H9 (cell line): ENCODE measurements at regions not wholly inside any gene's neighbourhood (a gene's known extent, or its start where the extent isn't known, plus 50 kb on each side); places are given as distances from the start of the nearest gene placed in this dataset.

Experiments
- DNase-seq: peaks from one replicate; pipeline ENCODE4 v3.0.0-alpha.2; 2017
- H2AFZ ChIP-seq: one replicate; pipeline ENCODE4 v1.6.1; 2013; ENCODE audit warnings: mild to moderate bottlenecking, low read length, control low read depth, moderate library complexity
- H2AK5ac ChIP-seq: 2 replicates; pipeline ENCODE4 v1.6.1; 2013; ENCODE audit warnings: low read length, control low read depth, mixed read lengths; ENCODE audit not compliant: insufficient read length
- H2BK120ac ChIP-seq: one replicate; pipeline ENCODE4 v1.6.1; 2013; ENCODE audit warnings: low read depth, mild to moderate bottlenecking, low read length, control low read depth, inconsistent platforms; ENCODE audit not compliant: poor library complexity, severe bottlenecking
- H2BK12ac ChIP-seq: 2 replicates; pipeline ENCODE4 v1.6.1; 2013; ENCODE audit warnings: low read length, control low read depth, mixed read lengths, low read depth; ENCODE audit not compliant: insufficient read length
- H2BK15ac ChIP-seq: 2 replicates; pipeline ENCODE4 v1.6.1; 2013; ENCODE audit warnings: low read depth, low read length, control low read depth
- H2BK20ac ChIP-seq: one replicate; pipeline ENCODE4 v1.6.1; 2013; ENCODE audit warnings: low read depth, mild to moderate bottlenecking, low read length, control low read depth, inconsistent platforms; ENCODE audit not compliant: poor library complexity, severe bottlenecking
- H2BK5ac ChIP-seq: 2 replicates; pipeline ENCODE4 v1.6.1; 2013; ENCODE audit warnings: low read length, control low read depth, mixed read lengths; ENCODE audit not compliant: insufficient read length
- H3K14ac ChIP-seq: 2 replicates; pipeline ENCODE4 v1.6.1; 2013; ENCODE audit warnings: low read length, control low read depth; ENCODE audit not compliant: insufficient read depth
- H3K18ac ChIP-seq: 2 replicates; pipeline ENCODE4 v1.6.1; 2013; ENCODE audit warnings: low read depth, mild to moderate bottlenecking, mixed read lengths, low read length, control low read depth; ENCODE audit not compliant: insufficient read length
- H3K23ac ChIP-seq: 2 replicates; pipeline ENCODE4 v1.6.1; 2013; ENCODE audit warnings: low read length, control low read depth, mixed read lengths, low read depth; ENCODE audit not compliant: insufficient read length
- H3K23me2 ChIP-seq: 2 replicates; pipeline ENCODE4 v1.6.1; 2013; ENCODE audit warnings: low read depth, mild to moderate bottlenecking, mixed read lengths, low read length, control low read depth; ENCODE audit not compliant: insufficient read length, poor library complexity, severe bottlenecking
- H3K27ac ChIP-seq: 2 replicates; pipeline ENCODE4 v1.5.1; 2013; ENCODE audit warnings: low read length, control low read depth, mixed read lengths, low read depth; ENCODE audit not compliant: insufficient read length
- H3K27me3 ChIP-seq: 2 replicates; pipeline ENCODE4 v1.6.1; 2013; ENCODE audit warnings: low read length, control low read depth, inconsistent platforms; ENCODE audit not compliant: insufficient read depth
- H3K4ac ChIP-seq: 2 replicates; pipeline ENCODE4 v1.6.1; 2013; ENCODE audit warnings: low read depth, mild to moderate bottlenecking, control low read depth, inconsistent platforms, low read length, moderate library complexity
- H3K4me1 ChIP-seq: 2 replicates; pipeline ENCODE4 v1.6.1; 2013; ENCODE audit warnings: low read length, control low read depth, inconsistent platforms; ENCODE audit not compliant: insufficient read depth
- H3K4me2 ChIP-seq: 2 replicates; pipeline ENCODE4 v1.6.1; 2013; ENCODE audit warnings: low read length, control low read depth, mixed read lengths; ENCODE audit not compliant: insufficient read length, insufficient read depth
- H3K56ac ChIP-seq: 2 replicates; pipeline ENCODE4 v1.6.1; 2013; ENCODE audit warnings: low read depth, mild to moderate bottlenecking, mixed read lengths, low read length, control low read depth; ENCODE audit not compliant: insufficient read length
- H3K79me1 ChIP-seq: 2 replicates; pipeline ENCODE4 v1.6.1; 2013; ENCODE audit warnings: low read depth, mild to moderate bottlenecking, moderate library complexity, low read length, control low read depth, inconsistent platforms; ENCODE audit not compliant: insufficient read depth, poor library complexity, severe bottlenecking
- H3K79me2 ChIP-seq: 2 replicates; pipeline ENCODE4 v1.6.1; 2013; ENCODE audit warnings: low read length, control low read depth, inconsistent platforms; ENCODE audit not compliant: insufficient read depth
- H3K9ac ChIP-seq: 2 replicates; pipeline ENCODE4 v1.6.1; 2013; ENCODE audit warnings: low read length, control low read depth, mixed read lengths; ENCODE audit not compliant: insufficient read length; ENCODE audit errors: extremely low read depth
- H3K9me3 ChIP-seq: one replicate; pipeline ENCODE4 v1.6.1; 2013; ENCODE audit warnings: low read depth, low read length, inconsistent platforms; ENCODE audit not compliant: control insufficient read depth
- H3T11ph ChIP-seq: one replicate; pipeline ENCODE4 v1.6.1; 2013; ENCODE audit warnings: mild to moderate bottlenecking, low read length, control low read depth, inconsistent platforms
- H4K20me1 ChIP-seq: one replicate; pipeline ENCODE4 v1.6.1; 2013; ENCODE audit not compliant: control insufficient read depth, insufficient read length, insufficient read depth
- H4K5ac ChIP-seq: 2 replicates; pipeline ENCODE4 v1.6.1; 2013; ENCODE audit warnings: low read depth, mild to moderate bottlenecking, mixed read lengths, low read length, control low read depth; ENCODE audit not compliant: insufficient read length
- H4K8ac ChIP-seq: replicated peaks from 2 replicates; pipeline ENCODE4 v1.6.1; 2013; ENCODE audit warnings: low read length, control low read depth, mixed read lengths, low read depth; ENCODE audit not compliant: insufficient read length
- H4K91ac ChIP-seq: 2 replicates; pipeline ENCODE4 v1.6.1; 2013; ENCODE audit warnings: low read depth, mild to moderate bottlenecking, moderate library complexity, mixed read lengths, low read length, control low read depth; ENCODE audit not compliant: insufficient read length
- H3K27ac Mint-ChIP-seq, 3 experiments: 2 replicates in 2 of 3; 3 replicates in 1 of 3; pipeline ENCODE4 v1.8.0; 2020 to 2021; ENCODE audit warnings: mixed read lengths in 3 of 3, mild to moderate bottlenecking in 1 of 3, moderate library complexity in 1 of 3
- H3K27me3 Mint-ChIP-seq: 2 replicates; pipeline ENCODE4 v1.8.0; 2021; ENCODE audit warnings: low read depth, mild to moderate bottlenecking, moderate library complexity, mixed read lengths
- H3K36me3 Mint-ChIP-seq, 3 experiments: 2 replicates in 2 of 3; 3 replicates in 1 of 3; pipeline ENCODE4 v1.8.0; 2020 to 2021; ENCODE audit warnings: low read depth in 3 of 3, mixed read lengths in 3 of 3; ENCODE audit not compliant: insufficient read depth in 1 of 3
- H3K4me1 Mint-ChIP-seq, 2 experiments: 2 replicates each; pipeline ENCODE4 v1.8.0; 2020; ENCODE audit warnings: mixed read lengths in 2 of 2
- H3K4me3 Mint-ChIP-seq, 2 experiments: 2 replicates in 1 of 2; 3 replicates in 1 of 2; pipeline ENCODE4 v1.8.0; 2020 to 2021; ENCODE audit warnings: mild to moderate bottlenecking in 2 of 2, mixed read lengths in 2 of 2, moderate library complexity in 1 of 2
- H3K9me3 Mint-ChIP-seq, 2 experiments: 2 replicates in 1 of 2; 3 replicates in 1 of 2; pipeline ENCODE4 v1.8.0; 2020; ENCODE audit warnings: mild to moderate bottlenecking in 2 of 2, mixed read lengths in 2 of 2, moderate library complexity in 1 of 2
- CTCF ChIP-seq: fragments of 200-600 bp; sonication (generic); conservative IDR thresholded peaks from 3 replicates; pipeline ENCODE4 v1.8.0; 2021; ENCODE audit warnings: antibody characterized with exemption, mild to moderate bottlenecking
- WGBS: extraction: QIAGEN DNeasy Blood & Tissue Kit; methylation state at CpG from one replicate; pipeline ENCODE4 v1.1.7; 2013; ENCODE audit warnings: missing lambda C conversion rate, low lambda C conversion rate, mixed read lengths; ENCODE audit not compliant: insufficient read length; ENCODE audit errors: extremely low coverage; 5-methylcytosine and 5-hydroxymethylcytosine counted together

DNA sequence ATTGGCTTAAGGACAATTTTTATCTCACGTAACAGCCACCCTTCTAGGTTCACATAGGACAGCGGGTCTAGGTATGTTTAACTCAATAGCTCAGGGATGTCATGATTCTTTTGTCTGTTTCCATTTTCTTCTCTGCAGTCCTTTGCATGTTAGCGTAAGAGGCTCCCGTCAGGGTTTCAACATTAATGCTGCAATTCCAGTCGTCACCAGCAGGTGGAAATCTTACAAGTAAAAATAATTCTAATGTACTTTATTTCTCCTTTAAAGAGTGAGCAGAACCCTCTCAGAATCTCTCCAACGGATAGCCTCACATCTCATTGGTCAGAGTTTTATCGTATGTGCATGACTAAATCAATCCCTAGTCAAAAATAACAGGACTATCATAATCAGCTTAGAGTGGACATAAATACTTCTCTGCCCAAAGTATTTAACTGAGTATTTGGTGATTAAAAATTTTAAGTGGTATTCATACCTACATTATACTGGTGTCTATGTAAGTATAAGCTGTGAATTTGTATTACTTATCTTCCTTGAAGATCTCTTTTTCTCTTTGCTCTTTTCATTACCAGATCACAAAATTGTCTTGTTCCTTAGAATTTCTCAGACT, 487.2 kb upstream of the GCFC2 start:
- DNase-seq: peak; percentile 70
- Histone ChIP-seq H3K4me2 (no peak overlapping the region), H2BK15ac (no peak overlapping the region), H3K79me2 (no peaks in the 10 kb centered on the region), H3T11ph (no peak overlapping the region), H3K23ac (no peak overlapping the region), H3K9ac (no peak overlapping the region), H3K56ac (no peak overlapping the region), H2BK20ac (no peak overlapping the region), H3K27me3 (no peaks in the 10 kb centered on the region), H3K79me1 (no peaks in the 10 kb centered on the region), H2BK12ac (no peak overlapping the region), H2AFZ (no peak overlapping the region), H3K18ac (no peak overlapping the region), H3K4ac (no peak overlapping the region), H3K27ac (no peak overlapping the region), H4K5ac (no peak overlapping the region), H3K9me3 (no peaks in the 10 kb centered on the region), H4K8ac (no peak overlapping the region), H2AK5ac (no peak overlapping the region), H3K14ac (no peak overlapping the region), H3K23me2 (no peaks in the 10 kb centered on the region), H2BK5ac (no peak overlapping the region), H3K4me1 (no peaks in the 10 kb centered on the region; the same call in 1 of the 2 replicates), H2BK120ac (no peak overlapping the region), H4K91ac (no peak overlapping the region), H4K20me1 (no peaks in the 10 kb centered on the region)
- no peaks in the 10 kb centered on the region for H3K27me3 Mint-ChIP-seq
- TF ChIP-seq CTCF: peak; percentile 82
- no CpG with 5 or more reads among the region's 7 CpGs for WGBS
- peaks cover 5 to 15% of the 10 kb centered on the region in 2 experiments for H3K4me1 Mint-ChIP-seq
- no peaks in the 10 kb centered on the region; a peak in 2 of 7 replicates for H3K36me3 Mint-ChIP-seq
- no peak overlapping the region for H3K4me3 Mint-ChIP-seq
- H3K27ac Mint-ChIP-seq: 0 out of 7 replicates have a peak overlapping the region, but pooled peaks of 1 of the 3 experiments have one; percentile 16
- H3K9me3 Mint-ChIP-seq: no peaks in the 10 kb centered on the region
